Muscle layer of colon (tissue), 2 donors: ENCODE measurements at regions not wholly inside any gene's neighbourhood (a gene's known extent, or its start where the extent isn't known, plus 50 kb on each side); places are given as distances from the start of the nearest gene placed in this dataset.

Experiments used
- H3K27ac ChIP-seq: one replicate; pipeline ENCODE4 v1.7.0; 2013; ENCODE audit warnings: low read depth, mild to moderate bottlenecking, low read length, moderate library complexity
- H3K27me3 ChIP-seq, 2 donors: one replicate each; pipeline ENCODE4 v1.7.0; 2013; ENCODE audit warnings: low read length in 2 of 2, mild to moderate bottlenecking in 2 of 2; ENCODE audit not compliant: insufficient read depth in 2 of 2, control insufficient read depth in 1 of 2
- H3K36me3 ChIP-seq: one replicate; pipeline ENCODE4 v1.7.0; 2013; ENCODE audit warnings: mild to moderate bottlenecking, low read length; ENCODE audit not compliant: insufficient read depth
- H3K4me1 ChIP-seq: one replicate; pipeline ENCODE4 v1.7.0; 2013; ENCODE audit warnings: mild to moderate bottlenecking, low read length; ENCODE audit not compliant: insufficient read depth
- H3K4me3 ChIP-seq, 2 donors: one replicate each; pipeline ENCODE4 v1.7.0; 2013; ENCODE audit warnings: low read length in 2 of 2, low read depth in 1 of 2, mild to moderate bottlenecking in 1 of 2, moderate library complexity in 1 of 2
- H3K9ac ChIP-seq: one replicate; pipeline ENCODE4 v1.7.0; 2013; ENCODE audit warnings: low read length
- H3K9me3 ChIP-seq: one replicate; pipeline ENCODE4 v1.7.0; 2013; ENCODE audit warnings: mild to moderate bottlenecking, low read length
- donor health status: abdominal sarcoma.
- donor health status: Adenocarcinoma of cecum.

DNA sequence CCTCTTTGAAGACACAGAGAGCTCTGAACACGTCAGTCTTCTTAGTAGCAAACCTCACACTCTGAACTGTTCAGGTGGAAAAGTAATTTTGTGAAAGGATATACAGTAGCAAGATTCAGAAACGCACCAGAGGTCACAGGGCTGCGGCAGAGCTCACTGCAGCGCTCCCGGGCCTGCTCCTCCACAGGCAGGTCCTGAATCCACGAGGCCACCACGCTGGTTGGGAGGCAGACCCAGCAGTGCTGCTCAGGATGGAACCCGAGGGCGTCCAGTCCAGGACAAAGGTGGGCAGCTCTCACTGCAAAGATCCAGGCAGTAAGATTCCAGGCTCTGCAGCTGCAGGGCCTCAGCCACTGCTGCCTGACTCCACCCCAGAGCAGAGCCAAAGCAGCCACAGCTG lies 576.2 kb upstream of the SALL3 start:
- no peak overlapping the region for H3K27ac ChIP-seq
- no peak overlapping the region for H3K9ac ChIP-seq
- no peaks in the 10 kb centered on the region for H3K27me3 ChIP-seq
- no peaks in the 10 kb centered on the region for H3K9me3 ChIP-seq
- no peak overlapping the region for H3K4me3 ChIP-seq
- H3K36me3 ChIP-seq: no peaks in the 10 kb centered on the region
- H3K4me1 ChIP-seq: no peaks in the 10 kb centered on the region

DNA sequence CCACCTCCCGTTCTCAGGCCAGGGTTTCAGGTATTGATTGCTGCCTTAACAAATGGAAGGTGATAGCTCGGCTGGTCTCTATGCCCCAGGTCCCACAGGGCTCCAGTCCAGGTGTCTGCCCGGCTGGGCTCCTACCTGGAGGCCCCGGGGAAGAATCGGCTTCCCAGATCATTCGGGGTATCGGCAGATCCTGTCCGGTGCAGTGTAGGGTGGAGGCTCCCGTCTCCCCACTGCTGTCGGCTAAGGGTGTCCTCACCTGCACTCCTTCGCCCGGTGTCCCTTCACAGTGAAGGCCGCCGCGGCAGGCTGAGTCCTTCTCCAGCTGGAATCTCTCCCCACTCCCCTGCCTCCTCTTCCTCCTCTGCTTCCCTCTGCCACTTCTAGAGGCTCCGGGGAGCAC lies 573.9 kb upstream of the SALL3 start:
- Histone ChIP-seq H3K36me3 (no peaks in the 10 kb centered on the region), H3K9ac (no peak overlapping the region), H3K27ac (no peak overlapping the region)

DNA sequence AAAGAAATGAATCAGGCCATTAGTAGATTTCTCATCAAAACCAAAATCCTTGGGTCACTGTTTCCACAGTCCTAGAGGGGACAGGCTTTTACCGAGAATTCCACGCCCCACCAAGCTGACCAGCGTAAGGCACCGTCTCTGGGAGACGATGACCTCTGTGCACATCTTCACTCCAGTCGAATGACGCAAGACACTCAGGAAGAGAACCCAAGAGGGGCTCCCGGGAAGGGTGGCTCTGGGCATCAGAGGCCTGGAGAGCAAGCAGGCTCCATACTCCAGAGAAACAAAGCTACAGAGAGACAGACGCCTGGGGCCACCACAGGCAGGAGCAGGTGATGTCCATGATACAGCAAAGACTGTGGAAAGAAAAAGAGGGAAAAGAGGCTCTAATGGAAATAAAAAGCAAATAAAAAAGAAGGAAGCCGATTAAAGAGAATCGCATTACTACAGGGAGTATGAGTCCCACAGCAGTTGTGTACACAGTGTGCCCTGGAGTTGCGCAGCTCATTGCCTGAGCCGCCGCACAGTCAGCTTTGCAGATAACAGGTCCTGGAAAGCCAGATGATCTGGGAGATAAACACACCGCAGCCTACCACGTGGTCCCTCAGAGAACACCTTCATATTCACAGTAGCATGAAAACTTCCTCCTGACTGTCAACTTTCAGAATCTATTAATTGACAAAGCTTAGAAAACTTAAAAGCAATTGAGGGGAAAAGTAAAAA lies 572.7 kb upstream of the SALL3 start:
- Histone ChIP-seq H3K27ac (no peak overlapping the region), H3K27me3 (no peaks in the 10 kb centered on the region), H3K4me1 (no peaks in the 10 kb centered on the region), H3K4me3 (no peak overlapping the region), H3K9me3 (no peaks in the 10 kb centered on the region), H3K36me3 (no peaks in the 10 kb centered on the region), H3K9ac (no peak overlapping the region)

More for the DNA sequence above, 573.9 kb upstream of the SALL3 start:
- Histone ChIP-seq H3K27me3 (no peaks in the 10 kb centered on the region), H3K4me1 (no peaks in the 10 kb centered on the region), H3K9me3 (no peaks in the 10 kb centered on the region), H3K4me3 (no peak overlapping the region)

DNA sequence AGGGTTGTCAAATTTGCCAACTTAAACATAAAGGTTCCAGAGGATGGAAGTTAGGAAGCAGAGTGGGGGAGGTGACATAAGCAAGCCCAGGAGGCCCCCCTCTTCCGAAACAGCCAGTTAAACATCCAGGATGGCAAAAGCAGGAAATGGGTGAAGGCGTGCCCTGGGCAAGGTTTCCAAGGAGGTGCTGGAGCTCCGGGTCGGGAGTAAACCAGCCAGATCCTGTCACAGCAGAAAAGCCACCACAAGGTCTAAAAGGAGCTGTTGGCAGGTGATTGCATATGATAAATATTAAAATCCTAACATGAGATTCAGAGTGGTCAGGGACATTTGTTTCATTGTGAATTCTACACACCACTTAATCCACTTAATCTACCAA lies 572.2 kb upstream of the SALL3 start:
- H3K4me1 ChIP-seq: no peaks in the 10 kb centered on the region
- H3K4me3 ChIP-seq: no peak overlapping the region
- no peak overlapping the region for H3K9ac ChIP-seq
- no peaks in the 10 kb centered on the region for H3K36me3 ChIP-seq
- H3K27me3 ChIP-seq: no peaks in the 10 kb centered on the region
- no peaks in the 10 kb centered on the region for H3K9me3 ChIP-seq
- H3K27ac ChIP-seq: no peak overlapping the region

DNA sequence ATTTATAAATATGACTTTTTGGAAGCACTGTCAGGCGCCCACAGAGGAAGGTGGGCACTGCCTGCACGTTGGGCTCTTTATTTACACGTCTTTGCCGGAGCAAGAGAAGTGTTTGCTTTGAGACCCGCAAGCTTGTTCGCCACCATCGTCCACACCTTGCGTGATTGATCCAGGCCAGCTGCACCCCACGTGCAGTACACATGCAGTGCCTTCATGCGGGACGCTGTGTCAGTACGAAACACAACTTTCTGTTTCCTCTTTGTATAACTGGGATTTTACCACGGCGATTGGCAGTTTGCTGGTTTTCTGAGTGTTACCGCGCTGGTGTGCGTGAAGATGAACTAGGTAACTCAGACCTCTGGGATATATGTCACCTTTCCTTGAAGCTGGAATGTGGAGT lies 571.0 kb upstream of the SALL3 start:
- H3K27ac ChIP-seq: no peak overlapping the region

DNA sequence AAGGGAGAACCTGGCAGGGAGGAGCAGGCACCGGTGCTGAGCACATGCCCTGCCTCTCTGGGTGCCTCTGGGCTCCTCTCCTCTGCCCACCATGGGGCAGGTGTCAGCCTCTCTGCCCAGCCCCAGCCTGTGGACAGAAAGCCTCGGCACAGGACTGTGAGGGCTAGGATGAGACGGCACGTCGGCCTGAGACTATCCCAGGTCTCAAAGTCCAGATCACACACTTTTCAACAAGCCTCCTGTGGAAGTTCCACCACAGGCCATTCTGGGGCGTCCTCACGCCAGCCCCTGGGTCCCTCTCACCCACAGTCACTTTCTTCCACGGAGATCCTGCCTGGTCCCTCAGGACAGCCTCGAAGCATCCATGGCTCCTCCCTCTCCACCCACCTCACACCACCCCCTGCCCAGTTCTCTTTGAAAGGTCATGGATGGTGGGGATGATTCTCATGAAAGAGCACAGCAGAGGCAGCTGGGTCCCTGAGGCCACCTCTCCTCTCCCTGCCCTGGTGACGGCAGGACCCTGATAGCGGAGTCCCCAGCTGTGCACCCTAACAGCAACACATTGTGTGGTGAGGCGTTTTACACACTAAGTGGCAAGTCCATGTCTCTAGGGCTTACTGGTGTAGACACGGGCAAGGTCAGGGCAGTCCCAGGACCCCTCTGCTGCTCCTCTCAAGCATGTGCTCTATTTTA lies 569.4 kb upstream of the SALL3 start:
- H3K9me3 ChIP-seq: no peaks in the 10 kb centered on the region
- no peaks in the 10 kb centered on the region for H3K27me3 ChIP-seq
- no peak overlapping the region for H3K27ac ChIP-seq
- H3K4me1 ChIP-seq: no peaks in the 10 kb centered on the region
- no peak overlapping the region for H3K4me3 ChIP-seq
- no peak overlapping the region for H3K9ac ChIP-seq
- no peaks in the 10 kb centered on the region for H3K36me3 ChIP-seq

More for the DNA sequence above, 571.0 kb upstream of the SALL3 start:
- Histone ChIP-seq H3K9ac (no peak overlapping the region), H3K4me1 (no peaks in the 10 kb centered on the region), H3K9me3 (no peaks in the 10 kb centered on the region), H3K27me3 (no peaks in the 10 kb centered on the region), H3K36me3 (no peaks in the 10 kb centered on the region), H3K4me3 (no peak overlapping the region)

DNA sequence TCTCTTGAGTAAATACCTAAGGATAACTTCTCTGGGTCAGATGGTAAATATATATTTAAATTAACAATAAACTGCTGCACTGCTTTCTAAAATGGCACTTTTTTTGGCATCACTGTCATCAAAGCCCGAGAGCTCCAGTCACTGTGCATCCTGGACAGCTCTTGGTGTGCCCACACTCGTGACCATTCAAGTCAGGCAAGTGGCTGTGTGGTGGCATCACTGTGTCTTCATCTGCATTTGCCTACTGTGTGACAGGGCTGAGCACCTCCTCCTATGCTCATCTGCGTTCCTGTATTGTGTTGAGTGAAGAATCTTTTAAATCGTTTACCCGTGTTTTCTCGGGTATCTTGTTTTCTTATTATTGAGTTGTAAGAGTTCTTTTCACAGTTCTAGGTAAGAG lies 568.1 kb upstream of the SALL3 start:
- H3K9me3 ChIP-seq: no peaks in the 10 kb centered on the region
- no peak overlapping the region for H3K27ac ChIP-seq
- H3K4me3 ChIP-seq: no peak overlapping the region
- no peaks in the 10 kb centered on the region for H3K4me1 ChIP-seq
- H3K9ac ChIP-seq: no peak overlapping the region
- H3K27me3 ChIP-seq: no peaks in the 10 kb centered on the region
- H3K36me3 ChIP-seq: no peaks in the 10 kb centered on the region

DNA sequence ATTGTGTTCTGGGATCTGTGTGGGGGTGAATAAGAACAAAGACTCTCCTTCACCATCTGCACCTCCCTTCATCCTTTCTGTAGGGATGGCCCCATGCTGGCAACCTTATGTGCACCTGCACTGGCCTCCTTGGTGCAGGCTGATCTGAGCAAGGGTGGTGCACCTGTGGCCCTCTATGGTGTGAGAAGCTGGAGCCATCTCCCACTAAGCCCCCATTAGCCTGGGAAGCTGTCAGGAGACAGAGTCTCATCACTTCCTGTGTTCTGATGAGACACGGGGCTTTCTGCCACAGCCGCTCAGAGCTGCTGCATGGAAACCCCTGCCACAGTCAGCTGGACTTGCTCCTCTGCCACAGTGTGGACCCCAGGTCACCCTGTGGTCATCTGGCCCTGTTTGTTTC lies 565.3 kb upstream of the SALL3 start:
- Histone ChIP-seq H3K27me3 (no peaks in the 10 kb centered on the region), H3K36me3 (no peaks in the 10 kb centered on the region), H3K9ac (no peak overlapping the region), H3K27ac (no peak overlapping the region), H3K9me3 (no peaks in the 10 kb centered on the region), H3K4me1 (no peaks in the 10 kb centered on the region), H3K4me3 (no peak overlapping the region)

DNA sequence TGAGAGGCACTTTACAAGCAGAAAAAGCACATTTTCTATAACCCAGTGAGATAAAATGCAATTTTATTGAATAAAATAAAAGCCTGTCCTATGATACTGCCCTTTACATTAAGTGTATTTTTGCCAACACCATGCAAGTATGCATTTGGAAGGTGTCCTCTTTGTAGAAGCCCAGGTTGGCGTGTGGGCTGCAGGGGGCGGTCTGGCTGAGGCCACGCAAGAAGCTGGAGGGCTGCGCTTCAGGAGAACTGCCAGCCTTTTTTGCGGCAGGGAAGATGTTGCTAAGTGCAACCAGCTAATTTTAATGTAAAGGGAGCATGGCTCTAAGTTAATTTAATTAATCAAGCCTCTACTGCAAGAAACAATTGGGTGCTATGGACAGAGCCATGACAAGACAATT lies 562.8 kb upstream of the SALL3 start:
- Histone ChIP-seq H3K4me1 (no peaks in the 10 kb centered on the region), H3K9ac (no peak overlapping the region), H3K4me3 (no peak overlapping the region), H3K27ac (no peak overlapping the region), H3K27me3 (peaks cover 0 to 4% of the 10 kb centered on the region in 2 donors), H3K9me3 (no peaks in the 10 kb centered on the region), H3K36me3 (no peaks in the 10 kb centered on the region)

DNA sequence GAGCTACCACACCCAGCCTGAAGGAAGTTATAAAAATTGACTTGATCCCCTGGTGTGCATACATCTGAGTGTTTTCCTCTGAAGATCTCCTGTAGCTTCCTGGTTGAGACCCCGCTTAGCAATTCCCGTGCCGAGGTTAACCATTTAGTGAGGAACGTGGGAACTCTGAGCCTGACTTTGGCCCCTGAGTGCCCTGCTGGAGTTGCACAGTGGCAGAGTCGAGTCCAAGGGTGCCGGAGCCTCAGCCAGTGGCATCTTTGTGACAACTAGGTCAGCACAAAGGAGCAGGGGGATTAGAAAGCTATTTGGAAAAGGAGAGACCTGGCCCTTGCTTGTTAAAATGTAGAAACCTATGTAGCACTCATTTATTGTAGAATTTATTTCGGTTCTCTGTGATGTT lies 561.2 kb upstream of the SALL3 start:
- H3K27ac ChIP-seq: no peak overlapping the region
- no peaks in the 10 kb centered on the region for H3K4me1 ChIP-seq
- no peak overlapping the region for H3K4me3 ChIP-seq
- peaks cover 0 to 4% of the 10 kb centered on the region in 2 donors for H3K27me3 ChIP-seq
- H3K9me3 ChIP-seq: no peaks in the 10 kb centered on the region
- no peak overlapping the region for H3K9ac ChIP-seq
- H3K36me3 ChIP-seq: no peaks in the 10 kb centered on the region

DNA sequence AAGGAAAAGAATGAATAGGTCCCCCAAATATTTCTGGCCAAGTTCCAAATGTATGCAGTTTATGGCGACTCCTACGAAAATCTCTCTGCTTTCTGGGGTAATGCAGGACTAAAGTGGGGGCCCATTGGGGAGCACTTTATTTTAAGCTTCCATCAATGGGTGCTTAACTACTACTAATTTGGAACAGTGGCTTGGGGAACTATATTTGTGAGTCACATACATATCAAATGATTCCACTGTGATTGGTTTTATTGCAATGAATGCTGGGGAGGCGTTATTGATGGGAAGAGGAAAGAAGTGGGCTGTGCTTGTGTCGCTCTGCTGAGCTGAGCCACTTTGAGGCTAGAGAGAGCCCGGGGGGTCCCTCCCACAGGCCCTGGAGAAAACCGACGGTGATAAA lies 560.4 kb upstream of the SALL3 start:
- Histone ChIP-seq H3K9ac (no peak overlapping the region), H3K36me3 (no peaks in the 10 kb centered on the region), H3K27me3 (peaks cover 0 to 4% of the 10 kb centered on the region in 2 donors), H3K9me3 (no peaks in the 10 kb centered on the region), H3K4me1 (no peaks in the 10 kb centered on the region), H3K27ac (no peak overlapping the region), H3K4me3 (no peak overlapping the region)

DNA sequence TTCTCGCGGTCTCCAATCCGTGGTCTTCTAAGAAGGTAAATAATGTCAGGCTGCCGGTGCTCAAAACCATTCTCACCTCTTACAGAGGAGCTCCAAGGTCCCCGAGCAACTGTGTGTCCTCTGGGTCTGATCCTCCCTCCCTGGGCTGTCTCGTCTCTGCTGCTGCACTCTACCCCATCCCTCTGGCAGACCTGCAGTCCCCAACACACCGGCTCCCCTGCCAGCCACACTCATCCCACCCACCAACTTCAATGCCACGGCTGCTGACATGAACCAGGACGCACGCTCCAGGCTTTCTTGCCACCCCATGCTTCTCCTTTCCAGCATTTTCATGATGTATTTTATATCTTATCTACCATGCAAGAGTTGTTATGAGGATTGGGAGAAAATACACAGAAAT lies 559.5 kb upstream of the SALL3 start:
- Histone ChIP-seq H3K27me3 (peaks cover 0 to 4% of the 10 kb centered on the region in 2 donors), H3K4me1 (no peaks in the 10 kb centered on the region)

More for the DNA sequence above, 559.5 kb upstream of the SALL3 start:
- H3K27ac ChIP-seq: no peak overlapping the region
- no peaks in the 10 kb centered on the region for H3K9me3 ChIP-seq
- no peak overlapping the region for H3K9ac ChIP-seq
- no peak overlapping the region for H3K4me3 ChIP-seq
- no peaks in the 10 kb centered on the region for H3K36me3 ChIP-seq
